Endothelial cell of umbilical vein (primary cell): ENCODE measurements at regions not wholly inside any gene's neighbourhood (a gene's known extent, or its start where the extent isn't known, plus 50 kb on each side); places are given as distances from the start of the nearest gene placed in this dataset.
A peak's percentile ranks its signal among the peaks of the same experiment; 100 is the strongest.

Experiments used
- EZH2 ChIP-seq: IDR thresholded peaks from 2 replicates; pipeline ENCODE4 v1.6.1; 2012; ENCODE audit warnings: borderline replicate concordance, low read depth, mild to moderate bottlenecking, moderate library complexity, low read length, inconsistent platforms; ENCODE audit not compliant: severe bottlenecking
- FOS ChIP-seq: IDR thresholded peaks from 2 replicates; pipeline ENCODE4 v1.6.1; 2011; ENCODE audit warnings: mild to moderate bottlenecking, low read length, moderate library complexity, borderline replicate concordance; ENCODE audit not compliant: insufficient read depth
- GATA2 ChIP-seq: IDR thresholded peaks from 2 replicates; pipeline ENCODE4 v1.7.0; 2011; ENCODE audit warnings: low read depth, mild to moderate bottlenecking, moderate library complexity, mixed read lengths, low read length; ENCODE audit not compliant: insufficient read length, insufficient read depth
- JUN ChIP-seq: IDR thresholded peaks from 2 replicates; pipeline ENCODE4 v1.6.1; 2011; ENCODE audit warnings: borderline replicate concordance, low read depth; ENCODE audit not compliant: insufficient read length, insufficient read depth
- MYC ChIP-seq: IDR thresholded peaks from one replicate; pipeline ENCODE4 v1.6.1; 2011; ENCODE audit warnings: mild to moderate bottlenecking, low read depth, low read length
- POLR2A ChIP-seq: IDR thresholded peaks from 2 replicates; pipeline ENCODE4 v1.6.1; 2012; ENCODE audit warnings: low read depth, mild to moderate bottlenecking, control low read depth, low read length
- POLR2AphosphoS5 ChIP-seq: IDR thresholded peaks from 2 replicates; pipeline ENCODE4 v1.6.1; 2012; ENCODE audit warnings: low read depth, mild to moderate bottlenecking, control low read depth, low read length, moderate library complexity; ENCODE audit not compliant: insufficient read depth
- TF ChIP-seq, protein P1 (sequence below), 2 donors: IDR thresholded peaks; 1 replicate in 1 of 2; 2 replicates in 1 of 2; pipeline ENCODE4 v1.5.1; 2011; ENCODE audit warnings: low read length in 2 of 2, mild to moderate bottlenecking in 2 of 2, moderate library complexity in 2 of 2, control low read depth in 1 of 2, inconsistent platforms in 1 of 2, low read depth in 1 of 2; ENCODE audit not compliant: insufficient read depth in 1 of 2; ENCODE audit errors: extremely low read depth in 1 of 2
- TF ChIP-seq, protein P2 (sequence below): IDR thresholded peaks from 2 replicates; pipeline ENCODE4 v1.6.1; 2011; ENCODE audit not compliant: insufficient read depth, insufficient read length

GRCh38 chr1:82962658-82963057, 1036.3 kb downstream of the TTLL7 start:
- TF ChIP-seq, protein P1, sequence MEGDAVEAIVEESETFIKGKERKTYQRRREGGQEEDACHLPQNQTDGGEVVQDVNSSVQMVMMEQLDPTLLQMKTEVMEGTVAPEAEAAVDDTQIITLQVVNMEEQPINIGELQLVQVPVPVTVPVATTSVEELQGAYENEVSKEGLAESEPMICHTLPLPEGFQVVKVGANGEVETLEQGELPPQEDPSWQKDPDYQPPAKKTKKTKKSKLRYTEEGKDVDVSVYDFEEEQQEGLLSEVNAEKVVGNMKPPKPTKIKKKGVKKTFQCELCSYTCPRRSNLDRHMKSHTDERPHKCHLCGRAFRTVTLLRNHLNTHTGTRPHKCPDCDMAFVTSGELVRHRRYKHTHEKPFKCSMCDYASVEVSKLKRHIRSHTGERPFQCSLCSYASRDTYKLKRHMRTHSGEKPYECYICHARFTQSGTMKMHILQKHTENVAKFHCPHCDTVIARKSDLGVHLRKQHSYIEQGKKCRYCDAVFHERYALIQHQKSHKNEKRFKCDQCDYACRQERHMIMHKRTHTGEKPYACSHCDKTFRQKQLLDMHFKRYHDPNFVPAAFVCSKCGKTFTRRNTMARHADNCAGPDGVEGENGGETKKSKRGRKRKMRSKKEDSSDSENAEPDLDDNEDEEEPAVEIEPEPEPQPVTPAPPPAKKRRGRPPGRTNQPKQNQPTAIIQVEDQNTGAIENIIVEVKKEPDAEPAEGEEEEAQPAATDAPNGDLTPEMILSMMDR (IDR thresholded peaks at IDR 0.05; ENCODE audit: extremely low read depth in 1 of 2, insufficient read depth in 1 of 2, low read depth in 1 of 2, low read length in 2 of 2) = no peak
- no peak for TF ChIP-seq POLR2A
- no peak for TF ChIP-seq MYC
- no peak for TF ChIP-seq EZH2
- TF ChIP-seq, protein P2, sequence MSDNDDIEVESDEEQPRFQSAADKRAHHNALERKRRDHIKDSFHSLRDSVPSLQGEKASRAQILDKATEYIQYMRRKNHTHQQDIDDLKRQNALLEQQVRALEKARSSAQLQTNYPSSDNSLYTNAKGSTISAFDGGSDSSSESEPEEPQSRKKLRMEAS = no peak
- no peak for TF ChIP-seq FOS
- no peak for TF ChIP-seq POLR2AphosphoS5
- peak; percentile 27 for TF ChIP-seq GATA2
- no peak for TF ChIP-seq JUN
